Activated CD8-positive, alpha-beta memory T cell treated with anti-CD3 and anti-CD28 coated beads, Interleukin-2, amount 50 U/mL, for 24 hours (primary cell): ENCODE measurements at regions not wholly inside any gene's neighbourhood (a gene's known extent, or its start where the extent isn't known, plus 50 kb on each side); places are given as distances from the start of the nearest gene placed in this dataset.
"Not testable (repeated sequence)": the region's sequence is repeated elsewhere in the genome, so short reads cannot be mapped to it uniquely, and the experiment has no call there.

ENCODE experiments used
- DNase-seq: peaks from one replicate; pipeline ENCODE4 v3.0.0-alpha.2; 2020; ENCODE audit errors: extremely low read depth

DNA sequence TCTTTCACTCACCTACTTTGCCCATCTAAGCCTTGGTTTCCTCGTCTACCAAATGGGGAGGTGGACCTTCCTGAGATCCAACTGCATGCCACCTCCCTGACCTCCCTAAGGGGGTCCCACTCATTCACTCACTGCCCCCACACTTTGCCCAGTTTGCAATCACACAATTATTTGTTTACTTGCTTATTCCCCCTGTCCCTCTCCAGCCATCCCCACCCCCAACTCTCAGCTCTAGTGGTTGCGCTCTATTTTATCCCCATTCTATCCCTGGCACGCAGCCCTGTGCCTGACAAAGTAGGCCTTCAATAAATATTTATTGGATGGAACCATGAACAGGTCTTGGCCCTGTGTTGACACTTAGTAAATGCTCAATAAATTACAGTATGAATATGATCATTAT lies 130.8 kb upstream of the LARP1 start:
- DNase-seq = no peak

DNA sequence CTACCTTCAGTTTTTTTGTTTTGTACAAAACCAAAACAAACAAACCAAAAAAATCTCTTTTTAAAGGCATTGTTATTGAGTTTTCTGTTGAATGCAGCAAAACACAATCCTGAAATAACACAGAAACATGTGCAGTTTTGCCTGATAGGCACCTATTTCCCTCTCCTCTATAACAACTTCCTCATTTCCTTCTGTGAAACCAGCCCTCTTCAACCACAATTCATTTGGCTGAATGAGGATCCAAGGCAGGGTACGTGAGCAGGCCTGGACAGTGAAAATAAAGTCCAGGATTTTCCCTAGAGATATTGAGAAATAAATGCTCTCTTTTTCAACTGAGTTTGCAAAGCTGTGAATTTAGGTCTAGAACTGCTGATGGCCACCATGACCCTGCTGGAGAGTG lies 134.8 kb upstream of the LARP1 start:
- DNase-seq = no peak

DNA sequence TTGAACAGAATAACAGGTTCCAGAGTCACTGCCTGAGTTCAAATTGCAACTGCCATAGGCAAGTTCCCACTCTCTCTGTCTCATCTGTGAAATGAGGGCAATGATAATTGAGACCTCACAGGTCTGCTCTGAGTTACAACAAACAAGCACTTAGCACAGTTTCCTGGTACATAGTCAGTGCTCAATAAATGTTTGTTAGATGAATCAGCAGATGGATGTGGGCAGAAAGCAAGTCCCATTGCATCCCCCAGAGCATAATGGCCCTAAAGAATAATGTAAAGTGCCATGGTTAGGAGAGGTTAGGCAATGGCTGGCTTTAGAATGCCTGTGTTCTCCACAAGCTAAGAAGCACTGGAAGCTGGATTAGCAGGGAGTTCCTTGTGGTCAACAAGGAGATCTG lies 136.5 kb upstream of the LARP1 start:
- no peak for DNase-seq

DNA sequence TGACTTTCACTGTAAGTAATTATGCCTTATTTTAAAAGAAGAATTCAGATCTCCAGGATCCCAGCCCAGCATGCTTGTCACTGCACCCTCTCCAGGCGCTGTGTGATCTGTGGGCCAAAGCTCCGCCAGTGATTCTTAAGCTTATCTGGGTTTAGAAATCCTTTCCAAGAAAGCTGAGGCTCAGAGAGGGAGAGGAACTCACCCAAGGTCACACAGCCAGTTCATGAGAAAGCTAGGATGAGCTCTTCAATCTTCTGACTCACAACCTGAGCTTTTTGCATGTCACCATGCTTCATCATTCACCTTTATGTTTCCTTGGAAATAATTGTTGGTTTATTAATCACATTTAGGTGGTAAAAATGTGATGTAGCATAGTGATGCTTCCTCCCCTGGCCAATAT lies 136.6 kb upstream of the HAND1 start:
- DNase-seq = no peak

DNA sequence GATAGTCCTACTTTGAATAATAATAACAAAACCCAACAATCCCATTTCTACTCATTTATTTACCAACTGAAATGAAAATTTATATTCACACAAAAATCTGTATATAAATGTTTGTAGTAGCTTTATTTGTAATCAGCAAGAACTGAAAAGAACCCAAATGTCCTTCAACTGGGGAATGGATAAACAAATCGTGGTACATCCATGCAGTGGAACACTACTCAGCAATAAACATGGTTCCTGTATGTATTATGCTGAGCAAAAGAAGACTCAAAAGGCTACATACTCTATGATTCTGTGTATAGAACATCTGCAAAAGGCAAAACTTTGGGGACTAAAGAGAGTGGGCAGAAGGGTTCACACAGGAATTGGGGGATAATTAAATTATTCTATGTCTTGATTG lies 136.1 kb upstream of the HAND1 start:
- no peak for DNase-seq

DNA sequence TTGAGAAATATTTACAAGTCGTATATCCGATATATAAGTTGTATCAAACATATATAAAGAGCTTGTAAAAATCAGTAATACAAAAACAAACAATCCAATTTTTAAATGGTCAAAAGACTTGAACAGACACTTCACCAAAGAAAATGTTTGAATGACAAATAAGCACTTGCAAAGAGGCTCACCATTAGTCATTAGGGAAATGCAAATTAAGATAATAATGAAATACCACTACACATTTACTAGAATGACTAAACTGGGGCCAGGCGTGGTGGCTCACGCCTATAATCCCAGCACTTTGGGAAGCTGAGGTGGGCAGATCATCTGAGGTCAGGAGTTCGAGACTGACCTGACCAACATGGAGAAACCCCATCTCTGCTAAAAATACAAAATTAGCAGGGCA lies 134.6 kb upstream of the HAND1 start:
- DNase-seq = no peak

DNA sequence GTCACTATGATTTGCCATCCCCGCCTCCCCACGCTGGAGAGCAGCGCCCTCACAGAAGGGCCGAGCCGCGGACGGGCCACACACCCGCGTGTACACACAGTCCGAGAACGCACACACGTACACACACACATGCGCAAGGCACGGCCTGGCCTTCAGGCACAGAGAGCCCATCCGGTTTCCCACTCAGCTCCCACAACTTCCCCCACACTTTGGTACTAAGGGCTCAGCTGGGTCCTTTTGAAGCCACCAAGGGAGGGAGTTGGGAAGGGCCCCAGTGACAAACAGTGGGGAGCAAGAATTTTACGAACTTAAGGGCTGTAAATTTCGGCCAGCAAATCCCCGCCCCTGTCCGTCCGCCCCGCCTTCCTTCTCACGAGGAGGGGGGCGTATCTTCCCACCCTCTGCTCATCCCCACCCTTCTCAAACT lies 133.3 kb upstream of the HAND1 start:
- no peak for DNase-seq

DNA sequence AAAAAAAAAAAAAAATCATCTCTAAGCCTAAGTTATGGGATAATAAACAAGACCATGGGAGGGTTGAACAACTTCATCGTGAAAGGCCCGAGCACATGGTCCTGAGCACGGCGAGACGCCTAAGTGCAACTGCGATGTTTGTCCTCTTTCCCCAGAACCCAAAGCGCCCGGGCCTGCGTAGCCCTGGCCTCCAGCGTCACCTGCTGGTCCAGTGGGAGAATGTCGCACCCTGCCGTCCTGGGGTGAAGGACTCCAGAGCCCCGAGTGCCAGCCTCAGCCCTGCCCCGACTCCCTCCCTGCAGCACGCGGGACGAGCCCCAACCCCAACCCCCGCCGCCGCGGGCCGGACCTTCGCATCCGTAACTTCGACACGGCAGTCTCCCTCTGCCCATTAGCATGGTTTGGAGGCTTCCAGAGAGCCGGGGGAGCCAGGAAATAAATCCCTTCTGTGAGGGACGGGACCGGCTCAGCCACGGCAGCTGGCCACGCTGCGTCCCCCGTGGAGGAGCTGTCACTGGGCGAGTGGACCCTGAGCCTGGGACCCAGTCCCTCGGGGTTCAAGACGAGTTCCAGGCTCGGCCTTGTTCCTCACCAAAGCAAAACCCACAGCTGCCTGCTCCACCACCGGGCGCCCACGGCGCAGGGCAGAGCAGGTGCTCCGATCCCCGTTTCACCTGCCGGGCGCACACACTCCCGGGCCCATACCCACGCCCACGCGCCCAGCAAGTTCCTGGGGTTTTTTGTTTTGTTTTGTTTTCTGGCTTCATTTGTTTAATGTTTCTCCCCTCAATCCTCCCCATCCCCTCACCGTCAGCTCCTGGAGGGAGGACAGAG lies 132.5 kb upstream of the HAND1 start:
- peak; percentile 17 for DNase-seq

DNA sequence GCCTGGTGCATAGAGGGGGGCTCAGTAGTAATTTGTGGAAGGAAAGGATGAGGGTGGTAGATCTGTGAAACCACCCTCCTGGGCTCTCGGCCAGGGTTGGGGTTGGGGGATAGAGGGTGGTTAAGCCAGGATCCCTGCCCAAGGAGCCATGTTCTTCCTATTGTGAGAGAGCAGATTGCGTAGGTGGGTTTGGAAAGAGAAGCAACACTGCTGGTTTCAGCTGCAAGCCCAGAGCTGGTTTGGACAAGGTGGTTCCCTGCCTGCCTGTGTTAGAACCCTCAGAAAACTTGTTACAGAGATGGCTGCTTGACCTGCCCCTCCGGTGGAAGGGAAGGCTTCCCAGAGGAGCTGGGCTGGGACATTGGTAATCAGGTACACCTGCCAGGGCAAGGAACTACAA lies 131.2 kb upstream of the HAND1 start:
- no peak for DNase-seq

DNA sequence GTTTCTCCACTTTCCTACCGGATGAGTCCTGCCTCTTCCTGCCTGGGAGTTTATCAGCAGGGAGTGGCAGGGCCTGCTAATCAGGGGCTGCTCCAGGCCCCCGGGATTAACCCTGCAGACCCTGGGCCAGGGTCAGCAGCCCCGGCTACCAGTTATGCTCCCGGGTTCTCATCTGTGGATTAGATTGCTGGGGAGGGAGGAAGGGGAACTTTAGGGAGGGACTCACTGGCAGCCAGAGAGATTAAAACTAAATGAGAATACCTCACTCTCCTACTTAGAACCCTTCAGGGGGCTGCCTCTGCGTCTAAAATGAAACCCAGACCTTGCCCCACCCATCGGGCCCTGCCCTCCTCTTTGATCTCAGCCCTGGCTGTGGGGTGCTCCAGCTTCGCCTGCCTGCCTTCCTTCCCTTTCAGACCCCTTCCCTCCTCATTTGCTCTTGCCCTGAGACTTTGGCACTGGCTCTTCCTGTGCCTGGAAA lies 130.5 kb upstream of the HAND1 start:
- no peak for DNase-seq

DNA sequence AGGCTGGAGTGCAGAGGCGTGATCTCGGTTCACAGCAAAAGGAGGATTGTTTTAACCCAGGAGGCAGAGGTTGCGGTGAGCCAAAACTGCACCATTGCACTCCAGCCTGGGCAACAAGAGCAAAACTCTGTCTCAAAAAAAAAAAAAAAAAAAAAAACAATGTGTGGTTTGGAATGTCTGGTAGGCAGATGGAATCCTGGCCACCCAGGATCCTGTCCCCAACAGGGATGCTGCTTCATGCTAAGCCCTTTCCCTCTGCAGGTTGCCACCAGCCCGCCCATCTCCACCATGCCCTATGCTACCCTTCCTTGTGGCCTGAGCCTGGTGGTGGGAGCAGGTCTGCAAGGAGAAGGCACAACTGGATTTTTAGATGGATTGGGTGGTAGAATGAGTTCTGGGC lies 129.7 kb upstream of the HAND1 start:
- no peak for DNase-seq

DNA sequence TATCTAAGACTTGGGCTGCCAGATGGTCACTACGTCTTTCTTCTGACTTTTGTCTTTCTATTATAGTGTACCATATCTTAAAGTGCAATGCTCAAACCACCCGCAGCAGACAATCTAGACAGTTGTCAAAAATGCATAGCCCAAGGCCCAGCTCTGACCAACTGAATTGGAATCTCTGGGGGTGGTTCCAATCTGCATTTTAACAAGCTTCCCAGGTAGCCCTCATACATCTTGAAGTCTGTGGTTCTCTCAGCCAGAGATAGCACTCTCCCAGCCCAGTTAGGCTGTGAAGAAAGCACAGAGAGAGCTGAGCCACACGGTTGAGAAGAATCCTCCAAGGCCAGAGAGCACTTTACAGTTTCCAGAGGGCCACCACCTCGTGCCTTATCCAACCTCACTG lies 128.2 kb upstream of the HAND1 start:
- no peak for DNase-seq

DNA sequence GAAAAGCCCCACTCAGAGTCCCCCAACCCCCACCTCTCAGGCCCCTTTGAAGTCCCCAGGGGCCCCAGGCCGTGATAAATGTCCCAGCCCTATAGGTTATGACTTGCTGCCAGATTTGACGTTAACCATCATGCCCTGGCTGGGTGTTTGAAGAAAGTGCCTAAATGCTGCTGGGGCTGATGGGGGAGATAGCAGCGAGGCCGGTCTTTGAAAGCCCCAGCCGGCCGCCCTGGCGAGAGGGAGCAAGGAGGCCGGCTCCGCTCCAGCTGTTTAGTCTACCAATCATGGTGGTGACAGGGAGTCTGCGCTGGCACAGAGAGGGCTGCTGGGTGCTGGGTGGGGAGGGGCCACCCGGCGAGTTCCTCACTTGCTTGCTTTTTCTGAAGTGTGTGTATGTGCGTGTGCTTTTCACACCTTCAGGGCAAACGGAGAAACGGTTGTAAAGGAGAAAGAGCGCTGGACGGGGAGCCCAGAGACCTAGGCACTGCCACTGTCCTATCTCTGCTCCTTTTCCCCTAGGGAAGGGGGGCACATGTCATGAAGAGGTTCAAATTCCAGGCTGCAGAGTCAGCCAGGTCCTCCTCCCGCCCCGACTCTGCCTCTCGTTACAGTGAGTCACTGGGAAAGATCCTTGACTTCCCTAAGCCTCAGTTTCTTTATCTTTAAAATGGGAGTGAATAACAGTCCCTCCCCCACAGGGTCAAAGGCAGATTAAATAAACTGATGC lies 126.1 kb upstream of the HAND1 start:
- no peak for DNase-seq

DNA sequence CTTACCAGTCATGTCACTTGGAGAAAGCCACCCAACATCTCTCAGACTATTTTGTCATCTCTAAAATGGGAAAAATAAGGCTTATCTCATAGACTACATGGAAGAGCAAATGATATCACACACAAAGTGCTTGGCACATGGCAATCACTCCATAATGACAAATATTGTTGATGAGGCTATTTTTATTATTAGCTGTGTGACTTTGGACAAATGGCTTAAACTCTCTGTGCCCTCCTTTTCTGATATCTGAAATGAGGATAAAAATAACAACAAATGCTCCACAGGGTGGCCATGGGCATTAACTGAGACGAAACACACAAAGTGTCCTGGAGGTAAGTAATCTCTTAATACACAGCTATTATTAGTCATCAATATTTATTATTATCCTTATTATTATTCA lies 125.5 kb upstream of the HAND1 start:
- DNase-seq = no peak

DNA sequence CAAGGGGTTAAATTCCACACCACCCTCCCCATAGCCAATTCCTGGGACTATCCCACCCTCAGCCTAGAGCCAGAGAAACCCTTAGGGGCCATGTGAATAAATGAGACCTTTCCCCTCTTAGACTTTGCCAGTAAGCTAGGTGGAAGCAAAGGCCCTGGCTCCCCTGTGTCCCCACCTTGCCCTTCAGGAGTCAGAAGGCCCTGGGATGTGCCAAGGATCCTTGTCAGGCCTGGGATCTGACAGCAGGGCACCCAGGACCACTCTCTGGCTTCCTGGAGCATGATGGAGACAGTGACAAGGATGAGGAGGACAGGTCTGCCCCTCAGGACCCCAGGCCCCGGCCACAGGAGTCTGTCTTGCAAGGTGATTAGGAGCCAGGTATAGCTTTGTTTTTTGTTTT lies 125.0 kb upstream of the HAND1 start:
- DNase-seq = no peak

DNA sequence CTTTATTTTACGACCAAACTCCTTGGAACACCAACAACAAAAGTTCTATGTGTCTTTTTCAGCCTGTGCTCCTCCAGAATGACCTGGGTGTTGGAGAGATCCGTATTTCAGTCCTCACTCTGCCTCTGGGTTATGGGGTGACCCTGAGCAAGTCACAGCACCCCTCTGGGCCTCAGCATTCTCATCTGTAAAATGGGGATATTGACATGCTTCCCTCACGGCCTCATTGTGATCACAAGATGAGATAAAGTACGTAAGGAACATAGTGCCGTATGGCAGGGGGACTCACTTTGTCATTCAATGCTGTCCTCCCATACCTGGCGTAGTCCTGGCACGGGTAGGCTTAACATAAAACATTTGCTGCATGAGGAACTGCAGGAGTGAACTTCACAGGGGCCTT lies 123.0 kb upstream of the HAND1 start:
- DNase-seq = no peak

DNA sequence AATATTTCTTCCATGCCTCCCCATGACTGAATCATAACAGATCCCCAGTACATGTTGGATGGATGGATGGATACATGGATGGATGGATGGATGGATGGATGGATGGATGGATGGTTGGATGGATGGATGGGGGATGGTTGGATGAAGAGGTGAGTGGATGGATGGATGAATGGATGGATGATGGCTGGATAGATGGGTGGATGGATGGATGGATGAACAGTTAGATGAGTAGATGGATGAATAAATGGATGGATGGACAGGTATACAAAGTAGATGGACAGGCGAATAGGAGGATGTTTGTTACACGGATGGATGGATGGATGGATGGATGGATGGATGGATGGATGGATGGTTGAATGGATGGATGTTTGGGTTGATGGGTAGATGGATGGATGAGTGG lies 120.0 kb upstream of the HAND1 start:
- no peak for DNase-seq

DNA sequence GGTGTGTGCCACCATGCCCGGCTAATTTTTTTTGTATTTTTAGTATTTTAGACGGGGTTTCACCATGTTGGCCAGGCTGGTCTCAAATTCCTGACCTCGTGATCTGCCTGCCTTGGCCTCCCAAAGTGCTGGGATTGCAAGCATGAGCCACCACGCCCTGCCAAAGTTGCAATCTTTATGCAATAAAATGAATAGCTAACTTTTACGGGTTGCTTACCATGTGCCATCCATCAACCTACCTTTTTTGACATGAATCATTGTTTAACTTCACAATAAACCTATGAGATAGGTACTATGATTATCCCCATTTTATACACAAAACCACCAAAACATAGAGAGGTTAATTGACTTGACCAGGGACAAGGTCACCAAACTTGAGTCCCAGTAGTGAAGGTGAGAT lies 118.8 kb upstream of the HAND1 start:
- not testable (repeated sequence) for DNase-seq

DNA sequence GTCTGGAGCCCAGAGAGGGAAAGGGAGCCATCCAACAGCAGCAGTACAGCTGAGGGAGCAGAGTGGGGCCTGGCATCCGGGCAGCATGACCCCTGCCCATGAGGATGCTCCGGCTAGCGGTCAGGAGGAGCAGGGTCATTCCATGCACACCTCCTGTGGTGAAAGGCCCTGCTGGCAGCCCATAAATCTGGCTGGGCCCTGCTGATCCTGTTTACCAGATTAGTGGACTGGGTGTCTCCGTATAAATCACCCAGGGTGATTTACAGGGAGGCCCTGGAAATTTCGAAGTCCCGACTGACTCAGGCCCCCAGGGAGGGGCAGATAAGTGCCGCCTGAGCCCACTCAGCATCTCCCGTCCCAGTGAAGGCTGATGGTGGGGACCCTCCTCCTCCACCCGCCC lies 117.6 kb upstream of the HAND1 start:
- no peak for DNase-seq

DNA sequence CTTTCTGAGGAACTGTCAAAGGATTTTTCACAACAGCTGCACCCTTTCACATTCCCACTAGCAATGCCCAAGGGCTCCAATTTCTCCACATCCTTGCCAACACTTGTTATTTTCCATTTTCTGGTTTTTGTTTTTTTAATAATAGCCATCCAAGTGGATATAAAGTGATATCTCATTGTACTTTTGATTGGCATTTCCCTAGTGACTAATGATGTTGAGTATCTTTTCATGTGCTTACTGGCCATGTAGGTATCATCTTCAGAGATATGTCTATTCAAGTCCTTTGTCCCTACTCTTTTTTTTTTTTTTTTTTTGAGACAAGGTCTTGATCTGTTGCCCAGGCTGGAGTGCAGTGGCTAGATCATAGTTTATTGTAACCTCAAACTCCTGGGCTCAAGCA lies 115.8 kb upstream of the HAND1 start:
- no peak for DNase-seq

DNA sequence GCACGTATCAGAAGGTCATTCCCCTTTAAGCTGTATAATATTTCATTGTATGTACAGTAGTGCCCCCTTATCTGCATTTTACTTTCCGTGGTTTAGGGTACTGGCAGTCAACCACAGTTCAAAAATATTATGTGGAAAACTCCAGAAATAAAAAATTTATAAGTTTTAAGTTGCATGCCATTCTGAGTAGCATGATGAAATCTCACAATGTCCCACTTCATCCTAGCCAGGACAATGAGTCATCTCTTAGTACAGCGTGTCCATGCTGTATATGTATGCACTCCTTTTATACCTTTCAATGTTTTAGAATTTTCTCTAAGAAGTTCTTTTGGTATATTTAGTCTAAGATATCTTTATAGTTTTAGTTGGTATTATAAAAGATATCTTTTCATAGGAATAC lies 115.0 kb upstream of the HAND1 start:
- DNase-seq = no peak

DNA sequence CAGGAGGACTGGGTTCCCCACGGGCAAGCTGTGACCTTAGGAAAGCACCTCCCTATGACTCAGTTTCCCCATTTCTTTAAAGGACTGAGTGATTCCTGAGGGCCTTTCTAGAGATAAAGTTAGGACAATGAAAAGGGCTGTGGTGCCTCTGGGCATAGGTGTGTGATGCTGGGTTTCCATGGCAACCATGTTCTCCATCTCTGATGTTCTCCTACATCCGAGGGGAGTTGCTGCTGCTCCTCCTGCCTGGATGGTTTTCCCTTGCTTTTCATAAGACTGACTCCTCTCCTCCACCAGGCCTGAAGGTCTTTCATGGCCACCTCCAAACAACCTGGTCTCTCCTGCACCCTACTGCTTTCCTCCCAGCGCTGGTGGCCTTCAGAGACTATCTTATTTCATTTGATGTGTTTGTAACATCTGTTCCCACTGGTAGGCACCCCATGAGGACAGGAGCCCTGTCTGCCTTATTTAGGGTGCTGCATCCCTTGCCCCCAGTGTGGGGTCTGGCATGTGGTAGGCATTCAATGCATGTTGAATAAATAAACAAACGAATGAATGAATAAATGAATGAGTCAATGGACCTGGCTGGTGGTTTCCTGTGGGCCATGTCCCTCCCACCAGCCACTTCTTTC lies 112.2 kb upstream of the HAND1 start:
- no peak for DNase-seq

DNA sequence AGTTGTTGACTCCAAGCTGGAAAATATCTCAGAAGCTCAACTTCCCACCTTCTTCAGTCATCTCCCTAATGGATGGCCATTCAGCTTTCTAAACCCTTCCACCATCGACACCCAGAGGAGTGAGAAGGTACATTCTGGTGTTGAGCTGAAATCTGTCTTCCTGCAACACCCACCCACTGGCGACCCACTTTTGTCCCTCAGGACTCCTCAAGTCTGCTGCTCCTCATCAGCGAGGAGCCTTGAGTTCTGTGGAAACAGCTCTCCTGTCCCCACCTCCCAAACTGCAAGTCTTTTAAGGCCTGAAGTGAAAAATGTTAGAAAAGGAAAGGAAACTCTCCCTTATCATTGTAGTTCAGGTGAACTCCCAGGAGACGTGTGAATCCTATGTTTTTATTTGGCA lies 111.5 kb upstream of the HAND1 start:
- DNase-seq = no peak
